K562 (cell line): ENCODE measurements at regions not wholly inside any gene's neighbourhood (a gene's known extent, or its start where the extent isn't known, plus 50 kb on each side); places are given as distances from the start of the nearest gene placed in this dataset.

Source experiments
- ATAC-seq: fragments of 200-7000 bp; cut with Tn5 transposase; 3 replicates; pipeline ENCODE4 v1.9.1; 2020; ENCODE audit warnings: moderate library complexity
- BruUV-seq: library from RNA; stranded (reverse); fragments of 400-500 nt; replicated peaks from 2 replicates; lab custom pipeline; 2021; lab: Mats Ljungman, UMichigan
- CTCF ChIA-PET: fragments of 300-600 bp; formaldehyde crosslinking; extraction: SDS; loops from one replicate; lab custom pipeline; 2021; ENCODE audit warnings: low intra/inter-chr PET ratio; lab: Yijun Ruan, JAX
- POLR2A ChIA-PET: fragments of 300-600, 350-650 bp; sonication (Branson Sonifier 250); formaldehyde crosslinking; extraction: SDS; loops from one replicate; lab custom pipeline; 2021; ENCODE audit warnings: antibody characterized with exemption, inconsistent platforms; lab: Yijun Ruan, JAX
- DNase-seq, 4 experiments: peaks; one replicate each; pipeline versions ENCODE4 v3.0.0 to v3.0.0-alpha.2; 2011 to 2018; ENCODE audit warnings: low spot score in 3 of 4, mixed read lengths in 3 of 4; ENCODE audit errors: extremely low read depth in 1 of 4
- FAIRE-seq: peaks from 2 replicates; lab custom pipeline; 2011; peaks lifted over from hg19 to GRCh38; lab: Jason Lieb, UNC
- H2AFZ ChIP-seq: 2 replicates; pipeline ENCODE4 v1.6.0; 2011; ENCODE audit warnings: low read depth, low read length, control low read depth, inconsistent platforms
- H3K27ac ChIP-seq: fragments of 200-600 bp; 3 replicates; pipeline ENCODE4 v1.8.0; 2011; ENCODE audit warnings: low read depth, mild to moderate bottlenecking, control low read depth, inconsistent platforms, low read length, moderate library complexity, mixed read lengths; ENCODE audit errors: extremely low read depth
- H3K27me3 ChIP-seq, 2 experiments: fragments of 300-600 bp in 1 of 2; 2 replicates in 1 of 2; 3 replicates in 1 of 2; pipeline versions ENCODE4 v1.6.0 to v1.8.0; 2011; ENCODE audit warnings: inconsistent platforms in 2 of 2, low read length in 2 of 2, mild to moderate bottlenecking in 1 of 2, mixed read lengths in 1 of 2, moderate library complexity in 1 of 2; ENCODE audit not compliant: control insufficient read depth in 2 of 2, insufficient read depth in 2 of 2
- H3K36me3 ChIP-seq: fragments of 300-600 bp; 3 replicates; pipeline ENCODE4 v1.8.0; 2011; ENCODE audit warnings: mild to moderate bottlenecking, low read length, inconsistent platforms; ENCODE audit not compliant: control insufficient read depth, insufficient read depth
- H3K4me1 ChIP-seq, 2 experiments: fragments of 200-600 bp in 1 of 2; replicated peaks in 1 of 2; 2 replicates in 1 of 2; 3 replicates in 1 of 2; pipeline versions ENCODE4 v1.5.1 to v1.8.0; 2011; ENCODE audit warnings: inconsistent platforms in 2 of 2, low read length in 2 of 2, mild to moderate bottlenecking in 1 of 2, mixed read lengths in 1 of 2, moderate library complexity in 1 of 2; ENCODE audit not compliant: control insufficient read depth in 2 of 2, insufficient read depth in 2 of 2
- H3K4me2 ChIP-seq: 2 replicates; pipeline ENCODE4 v1.6.1; 2011; ENCODE audit warnings: low read length, control low read depth, inconsistent platforms, mixed read lengths; ENCODE audit not compliant: insufficient read depth
- H3K4me3 ChIP-seq: fragments of 200-600 bp; sonication (generic), shearing (Covaris generic); 2 replicates; pipeline ENCODE4 v1.5.1; 2016; ENCODE audit warnings: control low read depth, inconsistent platforms
- H3K79me2 ChIP-seq: fragments of 200-600 bp; 3 replicates; pipeline ENCODE4 v1.8.0; 2011; ENCODE audit warnings: low read length, inconsistent platforms; ENCODE audit not compliant: control insufficient read depth, insufficient read depth
- H3K9ac ChIP-seq, 2 experiments: 2 replicates each; pipeline versions ENCODE4 v1.6.0 to v1.6.1; 2011; ENCODE audit warnings: low read depth in 2 of 2, low read length in 2 of 2, control low read depth in 1 of 2, inconsistent platforms in 1 of 2, mild to moderate bottlenecking in 1 of 2, mixed read lengths in 1 of 2; ENCODE audit not compliant: insufficient read depth in 1 of 2
- H3K9me1 ChIP-seq: one replicate; pipeline ENCODE4 v1.6.0; 2011; ENCODE audit warnings: inconsistent platforms, mild to moderate bottlenecking, low read length, moderate library complexity; ENCODE audit not compliant: control insufficient read depth, insufficient read depth
- H3K9me3 ChIP-seq: replicated peaks from 2 replicates; pipeline ENCODE4 v1.5.1; 2011; ENCODE audit warnings: low read depth, low read length, inconsistent platforms; ENCODE audit not compliant: control insufficient read depth, insufficient read depth
- H4K20me1 ChIP-seq: replicated peaks from 2 replicates; pipeline ENCODE4 v1.6.1; 2011; ENCODE audit warnings: low read length, inconsistent platforms, mixed read lengths; ENCODE audit not compliant: control insufficient read depth, insufficient read depth
- BCLAF1 ChIP-seq, 2 experiments: fragments of 450-650 bp in 1 of 2; IDR thresholded peaks; 2 replicates each; pipeline ENCODE4 v1.6.1; 2011 to 2017; ENCODE audit warnings: low read depth in 2 of 2, antibody characterized with exemption in 1 of 2, borderline replicate concordance in 1 of 2, low read length in 1 of 2, mild to moderate bottlenecking in 1 of 2, mixed read lengths in 1 of 2; ENCODE audit not compliant: control insufficient read depth in 1 of 2
- CEBPZ ChIP-seq: fragments of 150-350 bp; IDR thresholded peaks from 2 replicates; pipeline ENCODE4 v1.6.1; 2014; ENCODE audit warnings: low read depth, mild to moderate bottlenecking, low read length, borderline replicate concordance
- CTCFL ChIP-seq: IDR thresholded peaks from 2 replicates; pipeline ENCODE4 v1.6.1; 2011; ENCODE audit warnings: borderline replicate concordance, low read depth, mild to moderate bottlenecking, moderate library complexity, low read length; ENCODE audit not compliant: insufficient read depth, poor library complexity, severe bottlenecking
- ELF2 ChIP-seq: fragments of 250-450 bp; sonication (Bioruptor Pico); IDR thresholded peaks from 2 replicates; pipeline ENCODE4 v1.5.0; 2021; ENCODE audit warnings: mild to moderate bottlenecking
- ETV1 ChIP-seq: fragments of 450-650 bp; conservative IDR thresholded peaks from 2 replicates; pipeline ENCODE4 v1.6.1; 2016; ENCODE audit warnings: missing genetic modification characterization, control low read depth, low read depth, missing compliant biosample characterization
- ETV5 ChIP-seq: sonication (generic); formaldehyde crosslinking; IDR thresholded peaks from 2 replicates; pipeline ENCODE4 v1.4.0; 2020; ENCODE audit warnings: low read depth, mild to moderate bottlenecking, missing genetic modification reagents
- KLF13 ChIP-seq: fragments of 450-650 bp; IDR thresholded peaks from 2 replicates; pipeline ENCODE4 v1.6.1; 2016; ENCODE audit warnings: missing genetic modification characterization, low read depth, mild to moderate bottlenecking, missing compliant biosample characterization, moderate library complexity, borderline replicate concordance
- MLX ChIP-seq, 2 experiments: fragments of 450-650 bp in 1 of 2; sonication (generic) in 1 of 2; formaldehyde crosslinking; conservative IDR thresholded peaks; 2 replicates each; pipeline versions ENCODE4 v1.4.0 to v1.8.1; 2020 to 2022; ENCODE audit warnings: mild to moderate bottlenecking in 1 of 2, missing genetic modification reagents in 1 of 2
- PHB ChIP-seq: fragments of 250-450 bp; sonication (Bioruptor Pico); IDR thresholded peaks from 2 replicates; pipeline ENCODE4 v1.5.0; 2021
- WHSC1 ChIP-seq: IDR thresholded peaks from one replicate; pipeline ENCODE4 v1.6.1; 2012; ENCODE audit warnings: low read length, control low read depth, inconsistent platforms
- ZNF449 ChIP-seq: fragments of 250-450 bp; sonication (Bioruptor Pico); IDR thresholded peaks from 2 replicates; pipeline ENCODE4 v1.8.0; 2022; ENCODE audit warnings: moderate library complexity, mild to moderate bottlenecking, inconsistent platforms
- WGBS: fragments of 100-300 bp; shearing (Covaris generic); methylation state at CpG from one replicate; pipeline ENCODE4 v1.1.6; 2016; ENCODE audit warnings: low coverage, mixed read lengths; ENCODE audit not compliant: insufficient coverage; ENCODE audit errors: missing lambda C conversion rate; 5-methylcytosine and 5-hydroxymethylcytosine counted together
- in situ Hi-C: fragments of 300-500 bp; cut with MboI; formaldehyde crosslinking; loops from 4 replicates; pipeline ENCODE4 v1.15.0; 2018; ENCODE audit warnings: inconsistent platforms, mixed read lengths
- intact Hi-C: fragments of 100-400 bp; cut with micrococcal nuclease; formaldehyde crosslinking; loops from 2 replicates; pipeline ENCODE4 v1.14.2; 2022

GRCh38 chr10:8359467-8359866 lies 305.0 kb downstream of the GATA3 start:
- Histone ChIP-seq H3K27ac (no peak overlapping the region), H2AFZ (no peak overlapping the region), H3K4me3 (no peak overlapping the region), H3K4me1 (no peaks in the 10 kb centered on the region), H3K4me2 (no peak overlapping the region), H3K9me1 (no peaks in the 10 kb centered on the region), H3K36me3 (no peaks in the 10 kb centered on the region), H3K9me3 (no peaks in the 10 kb centered on the region), H4K20me1 (no peaks in the 10 kb centered on the region), H3K27me3 (no peaks in the 10 kb centered on the region), H3K79me2 (no peaks in the 10 kb centered on the region), H3K9ac (no peak overlapping the region)
- 0% methylated on average over 5 of the region's 5 CpGs for WGBS
- no peak for FAIRE-seq
- no TSS peak for BruUV-seq
- ATAC-seq: no peak
- intact Hi-C loops: no loop called here
- CTCF ChIA-PET: no interaction called here
- POLR2A ChIA-PET: no interaction called here
- in situ Hi-C loops: no loop called here
- DNase-seq: no peak
- TF ChIP-seq ETV5 (CRISPR knock-in tag) (no peak), ELF2 (CRISPR knock-in tag) (no peak), BCLAF1 (IDR thresholded peaks at IDR 0.05; ENCODE audit: borderline replicate concordance in 1 of 2, control insufficient read depth in 1 of 2, low read depth in 2 of 2, low read length in 1 of 2) (no peak), CEBPZ (no peak), ETV1 (tag) (no peak), MLX (CRISPR knock-in tag; conservative IDR thresholded peaks at IDR 0.05) (no peak), ZNF449 (CRISPR knock-in tag) (no peak), PHB (CRISPR knock-in tag) (no peak), CTCFL (no peak), KLF13 (tag) (no peak), WHSC1 (no peak)
